Activated naive CD8-positive, alpha-beta T cell treated with anti-CD3 and anti-CD28 coated beads for 36 hours (primary cell): ENCODE measurements at regions not wholly inside any gene's neighbourhood (a gene's known extent, or its start where the extent isn't known, plus 50 kb on each side); places are given as distances from the start of the nearest gene placed in this dataset.

Experiments used
- DNase-seq: peaks from one replicate; pipeline ENCODE4 v3.0.0; 2021
- H3K27ac Mint-ChIP-seq: one replicate; pipeline ENCODE4 v1.8.0; 2022; ENCODE audit warnings: mild to moderate bottlenecking, moderate library complexity, mixed read lengths
- H3K27me3 Mint-ChIP-seq: one replicate; pipeline ENCODE4 v1.8.0; 2022; ENCODE audit warnings: mild to moderate bottlenecking, mixed read lengths
- H3K36me3 Mint-ChIP-seq: one replicate; pipeline ENCODE4 v1.8.0; 2021; ENCODE audit warnings: mild to moderate bottlenecking, mixed read lengths
- H3K4me1 Mint-ChIP-seq: one replicate; pipeline ENCODE4 v1.8.0; 2021; ENCODE audit warnings: mixed read lengths
- H3K4me3 Mint-ChIP-seq: one replicate; pipeline ENCODE4 v1.8.0; 2022; ENCODE audit warnings: mild to moderate bottlenecking, moderate library complexity, mixed read lengths
- H3K9me3 Mint-ChIP-seq: one replicate; pipeline ENCODE4 v1.8.0; 2022; ENCODE audit warnings: mixed read lengths

DNA sequence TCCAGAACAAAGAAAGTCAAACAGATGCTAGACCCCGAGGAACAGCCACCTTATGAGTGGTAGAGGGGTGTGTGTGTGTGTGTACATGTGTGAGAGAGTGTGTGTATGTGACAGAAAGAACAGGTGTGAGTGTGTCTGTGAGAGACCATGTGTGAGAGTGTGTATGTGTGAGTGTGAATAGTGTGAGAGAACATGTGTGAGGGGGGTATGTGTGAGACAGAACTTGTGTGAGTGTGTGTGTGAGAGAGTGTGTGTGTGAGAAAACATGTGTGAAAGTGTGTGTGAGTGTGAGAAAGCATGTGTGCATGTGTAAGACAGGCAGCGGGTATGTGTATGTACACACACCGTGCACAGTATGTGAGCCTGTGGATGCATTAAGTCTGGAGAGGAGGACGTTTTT, 214.3 kb downstream of the SP3 start:
- H3K4me1 Mint-ChIP-seq, result no peaks in the 10 kb centered on the region
- no peaks in the 10 kb centered on the region for H3K36me3 Mint-ChIP-seq
- peaks cover 6% of the 10 kb centered on the region for H3K27me3 Mint-ChIP-seq
- no peaks in the 10 kb centered on the region for H3K9me3 Mint-ChIP-seq
- no peak overlapping the region for H3K27ac Mint-ChIP-seq
- no peak overlapping the region for H3K4me3 Mint-ChIP-seq
- no peak for DNase-seq

GRCh38 chr2:173751245-173751975, 213.8 kb downstream of the SP3 start:
- Mint-ChIP-seq H3K27me3 (peaks cover 6% of the 10 kb centered on the region), H3K4me3 (no peak overlapping the region), H3K4me1 (no peaks in the 10 kb centered on the region), H3K36me3 (no peaks in the 10 kb centered on the region), H3K27ac (no peak overlapping the region), H3K9me3 (no peaks in the 10 kb centered on the region)
- no peak for DNase-seq

DNA sequence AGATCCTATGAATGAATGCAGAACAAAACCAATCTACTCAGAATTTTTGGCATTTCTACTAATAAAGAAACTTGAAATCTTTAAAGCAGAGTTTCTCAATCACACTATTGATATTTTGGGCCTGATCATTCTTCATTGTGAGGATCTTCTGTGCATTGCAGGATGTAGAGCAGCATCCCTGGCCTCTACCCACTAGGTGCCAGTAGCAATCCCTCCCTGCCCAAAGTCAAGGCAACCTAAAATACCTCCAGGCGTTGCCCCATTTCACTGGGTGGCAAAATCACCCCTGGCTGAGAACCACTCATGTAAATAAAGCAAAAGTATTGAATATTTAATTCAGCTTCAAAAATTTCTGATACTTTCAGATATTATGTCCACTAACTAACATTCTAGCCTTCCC, 213.0 kb downstream of the SP3 start:
- Mint-ChIP-seq H3K4me3 (no peak overlapping the region), H3K9me3 (no peaks in the 10 kb centered on the region), H3K27ac (no peak overlapping the region), H3K27me3 (peaks cover 3% of the 10 kb centered on the region), H3K36me3 (no peaks in the 10 kb centered on the region), H3K4me1 (no peaks in the 10 kb centered on the region)
- DNase-seq, result no peak

DNA sequence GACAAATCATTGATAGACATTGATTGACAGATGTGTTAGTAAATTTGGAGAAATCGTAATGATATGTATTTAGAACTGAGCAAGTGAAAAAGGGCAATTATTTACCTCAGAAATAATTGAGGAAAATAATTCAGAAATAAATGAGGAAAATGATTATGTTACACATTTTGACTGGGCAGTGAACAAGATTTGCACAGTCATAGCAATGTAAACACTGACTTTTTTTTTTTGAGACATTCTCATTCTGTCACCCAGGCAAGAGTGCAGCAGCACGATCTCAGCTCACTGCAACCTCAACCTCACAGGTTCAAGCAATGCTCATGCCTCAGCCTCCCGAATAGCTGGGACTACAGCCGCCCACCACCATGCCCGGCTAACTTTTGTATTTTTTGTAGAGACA, 211.7 kb downstream of the SP3 start:
- Mint-ChIP-seq H3K4me1 (no peaks in the 10 kb centered on the region), H3K36me3 (no peaks in the 10 kb centered on the region), H3K4me3 (no peak overlapping the region), H3K27me3 (peaks cover 3% of the 10 kb centered on the region), H3K27ac (no peak overlapping the region), H3K9me3 (no peaks in the 10 kb centered on the region)
- DNase-seq, result no peak

- H3K27me3 Mint-ChIP-seq, result no peaks in the 10 kb centered on the region
- H3K4me1 Mint-ChIP-seq, result no peaks in the 10 kb centered on the region
- no peak for DNase-seq
- H3K27ac Mint-ChIP-seq, result no peak overlapping the region
- H3K9me3 Mint-ChIP-seq, result no peaks in the 10 kb centered on the region
- H3K4me3 Mint-ChIP-seq, result no peak overlapping the region
- H3K36me3 Mint-ChIP-seq, result no peaks in the 10 kb centered on the region
These were observed 211.0 kb downstream of the SP3 start for GRCh38 chr2:173754165-173754564.

DNA sequence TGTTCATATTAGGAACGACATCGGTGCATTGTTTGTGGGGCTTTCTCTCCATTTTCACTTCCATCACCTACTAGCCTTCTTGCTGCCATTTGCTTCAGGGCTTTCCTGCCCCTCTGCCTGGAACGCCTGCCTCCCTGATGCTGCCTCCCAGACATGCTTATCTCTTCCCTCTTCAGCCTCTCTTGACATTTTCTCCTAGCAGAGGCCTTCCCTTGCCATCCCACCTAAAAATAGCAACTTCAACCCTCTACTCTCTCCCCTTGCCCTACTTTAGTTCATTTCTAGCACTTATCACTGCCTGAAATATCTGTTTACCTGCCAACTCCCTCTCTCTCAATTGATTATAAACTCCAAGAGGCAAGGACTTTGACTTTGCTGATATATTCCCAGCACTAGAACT, 210.3 kb downstream of the SP3 start:
- Mint-ChIP-seq H3K27ac (no peak overlapping the region), H3K27me3 (no peaks in the 10 kb centered on the region), H3K9me3 (no peaks in the 10 kb centered on the region), H3K4me1 (no peaks in the 10 kb centered on the region), H3K36me3 (no peaks in the 10 kb centered on the region), H3K4me3 (no peak overlapping the region)
- DNase-seq, result no peak

GRCh38 chr2:173755798-173756197, 209.4 kb downstream of the SP3 start:
- DNase-seq, result no peak
- Mint-ChIP-seq H3K36me3 (no peaks in the 10 kb centered on the region), H3K4me3 (no peak overlapping the region), H3K27me3 (no peaks in the 10 kb centered on the region), H3K4me1 (no peaks in the 10 kb centered on the region), H3K27ac (no peak overlapping the region), H3K9me3 (no peaks in the 10 kb centered on the region)

DNA sequence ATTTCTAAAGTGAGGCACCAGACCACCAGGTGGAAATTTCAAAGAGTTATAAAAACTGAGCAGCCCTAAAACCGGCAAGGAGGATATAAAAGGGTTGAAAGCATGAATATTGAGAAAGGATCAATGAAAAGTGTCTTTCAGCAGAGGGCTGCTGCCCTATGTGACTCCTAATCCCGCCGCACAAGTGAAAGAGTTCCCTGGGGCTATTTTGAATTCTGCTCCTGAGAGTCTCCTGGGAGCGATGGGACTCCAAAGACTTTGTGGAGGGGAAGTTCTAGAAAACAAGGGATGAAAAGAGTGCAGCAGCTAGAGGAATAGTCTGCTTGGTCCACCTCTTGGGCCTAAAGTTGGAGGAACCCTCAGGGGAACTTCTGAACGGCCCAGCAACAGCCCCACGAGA, 205.2 kb downstream of the SP3 start:
- Mint-ChIP-seq H3K27ac (no peak overlapping the region), H3K4me3 (no peak overlapping the region), H3K27me3 (no peaks in the 10 kb centered on the region), H3K9me3 (no peaks in the 10 kb centered on the region), H3K36me3 (no peaks in the 10 kb centered on the region), H3K4me1 (no peaks in the 10 kb centered on the region)
- DNase-seq, result no peak

DNA sequence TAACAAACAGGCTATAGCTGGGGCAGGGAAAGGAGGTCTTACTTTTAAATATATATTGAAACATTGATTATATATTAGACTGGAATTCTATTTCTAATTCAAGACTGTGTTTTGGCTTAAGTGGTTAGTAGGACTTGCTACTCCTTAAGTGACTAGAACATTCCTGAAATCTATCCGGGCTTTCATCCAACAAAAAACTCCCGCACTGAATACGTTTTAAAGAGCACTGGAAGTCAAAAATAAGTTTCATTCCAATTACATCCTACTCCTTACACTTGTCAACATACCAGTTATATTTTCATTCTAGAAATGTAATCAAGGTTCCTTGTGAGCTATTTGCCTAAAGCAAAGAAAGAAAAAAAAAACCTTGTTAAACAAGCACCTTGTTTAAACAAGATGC, 204.6 kb downstream of the SP3 start:
- Mint-ChIP-seq H3K4me3 (no peak overlapping the region), H3K4me1 (no peaks in the 10 kb centered on the region), H3K9me3 (no peaks in the 10 kb centered on the region), H3K36me3 (no peaks in the 10 kb centered on the region), H3K27me3 (no peaks in the 10 kb centered on the region), H3K27ac (no peak overlapping the region)
- no peak for DNase-seq

DNA sequence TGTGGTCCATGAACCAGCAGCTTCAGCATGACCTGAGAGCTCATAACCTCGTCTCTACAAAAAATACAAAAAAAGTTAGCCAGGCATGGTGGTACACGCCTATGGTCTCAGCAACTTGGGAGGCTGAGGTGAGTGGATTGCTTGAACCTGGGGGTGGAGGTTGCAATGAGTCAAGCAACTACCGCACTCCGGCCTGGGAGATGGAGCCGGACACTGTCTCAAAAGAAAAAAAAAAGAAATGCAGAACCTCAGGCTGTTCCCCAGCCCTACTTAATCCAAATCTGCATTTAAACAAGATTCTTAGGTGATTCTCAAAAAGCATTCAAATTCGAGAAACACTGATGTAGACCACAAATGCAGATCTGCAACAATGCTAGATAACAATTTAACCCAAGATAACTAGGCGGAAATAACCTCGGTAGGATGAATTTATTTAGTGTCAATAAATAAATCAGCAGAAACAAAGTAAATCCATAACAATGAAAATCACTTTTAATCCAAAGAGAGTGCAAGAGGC, 203.5 kb downstream of the SP3 start:
- Mint-ChIP-seq H3K27me3 (no peaks in the 10 kb centered on the region), H3K36me3 (no peaks in the 10 kb centered on the region), H3K27ac (no peak overlapping the region), H3K4me1 (no peaks in the 10 kb centered on the region), H3K4me3 (no peak overlapping the region), H3K9me3 (no peaks in the 10 kb centered on the region)
- no peak for DNase-seq

DNA sequence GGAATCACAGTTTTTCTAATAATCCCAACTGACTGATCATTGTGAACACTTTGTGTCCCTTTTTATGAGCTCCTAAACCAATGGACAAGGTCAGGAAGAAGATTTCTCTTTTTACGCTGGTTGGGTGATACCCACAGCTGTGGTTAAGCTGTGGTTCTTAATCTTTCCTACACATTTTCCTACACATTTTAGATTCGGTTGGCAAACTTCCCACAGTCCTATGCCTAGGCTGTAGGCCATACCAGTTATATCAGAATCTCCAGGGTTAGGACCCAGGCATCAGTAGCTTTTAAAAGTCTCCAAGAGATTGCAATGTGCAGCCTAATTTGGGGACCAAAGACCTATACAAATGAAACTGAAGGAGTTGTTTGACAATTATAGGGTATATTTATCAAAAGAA, 203.0 kb downstream of the SP3 start:
- no peak for DNase-seq
- no peak overlapping the region for H3K27ac Mint-ChIP-seq
- no peaks in the 10 kb centered on the region for H3K27me3 Mint-ChIP-seq
- no peak overlapping the region for H3K4me3 Mint-ChIP-seq
- no peaks in the 10 kb centered on the region for H3K36me3 Mint-ChIP-seq
- no peaks in the 10 kb centered on the region for H3K9me3 Mint-ChIP-seq
- H3K4me1 Mint-ChIP-seq, result no peaks in the 10 kb centered on the region

- DNase-seq, result no peak
- Mint-ChIP-seq H3K27me3 (no peaks in the 10 kb centered on the region), H3K4me3 (no peak overlapping the region), H3K4me1 (no peaks in the 10 kb centered on the region), H3K27ac (no peak overlapping the region), H3K36me3 (no peaks in the 10 kb centered on the region), H3K9me3 (no peaks in the 10 kb centered on the region)
These were observed 202.3 kb downstream of the SP3 start for GRCh38 chr2:173762864-173763263.

GRCh38 chr2:173763641-173764040, 201.5 kb downstream of the SP3 start:
- Mint-ChIP-seq H3K27me3 (no peaks in the 10 kb centered on the region), H3K4me1 (no peaks in the 10 kb centered on the region), H3K36me3 (no peaks in the 10 kb centered on the region), H3K27ac (no peak overlapping the region), H3K9me3 (no peaks in the 10 kb centered on the region), H3K4me3 (no peak overlapping the region)
- DNase-seq, result no peak

DNA sequence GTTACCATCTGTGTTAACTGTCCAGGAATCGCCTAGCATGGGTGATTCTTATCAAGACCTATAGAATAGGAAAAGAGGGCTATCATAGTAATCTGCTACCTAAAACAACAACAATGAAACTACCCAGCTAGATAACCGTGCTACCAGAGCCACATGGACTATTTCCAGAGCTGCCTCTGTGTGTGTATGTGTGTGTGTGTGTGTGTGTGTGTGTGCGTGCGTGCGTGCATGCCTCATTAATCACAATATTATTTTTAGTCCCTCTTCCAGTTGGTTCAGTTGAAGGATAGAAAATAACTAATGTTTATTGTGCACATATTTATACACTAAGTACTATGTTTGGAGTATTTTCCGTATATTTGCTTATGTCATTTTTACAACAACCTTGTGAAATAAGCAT, 201.1 kb downstream of the SP3 start:
- H3K9me3 Mint-ChIP-seq, result no peaks in the 10 kb centered on the region
- no peak overlapping the region for H3K4me3 Mint-ChIP-seq
- no peak for DNase-seq
- no peaks in the 10 kb centered on the region for H3K27me3 Mint-ChIP-seq
- no peaks in the 10 kb centered on the region for H3K4me1 Mint-ChIP-seq
- no peaks in the 10 kb centered on the region for H3K36me3 Mint-ChIP-seq
- H3K27ac Mint-ChIP-seq, result no peak overlapping the region

- no peak overlapping the region for H3K27ac Mint-ChIP-seq
- H3K4me1 Mint-ChIP-seq, result no peaks in the 10 kb centered on the region
- no peaks in the 10 kb centered on the region for H3K9me3 Mint-ChIP-seq
- H3K27me3 Mint-ChIP-seq, result no peaks in the 10 kb centered on the region
- H3K4me3 Mint-ChIP-seq, result no peak overlapping the region
- no peaks in the 10 kb centered on the region for H3K36me3 Mint-ChIP-seq
- DNase-seq, result no peak
These were observed 198.5 kb downstream of the SP3 start for GRCh38 chr2:173766537-173767289.
